Retinal pigment epithelial cell (primary cell): ENCODE measurements at regions not wholly inside any gene's neighbourhood (a gene's known extent, or its start where the extent isn't known, plus 50 kb on each side); places are given as distances from the start of the nearest gene placed in this dataset.

Source experiments
- DNase-seq: peaks from one replicate; pipeline ENCODE4 v3.0.0-alpha.2; 2010; ENCODE audit warnings: low read depth
- H3K4me3 ChIP-seq: 2 replicates; pipeline ENCODE4 v1.5.1; 2011; ENCODE audit warnings: mild to moderate bottlenecking, low read length, control low read depth, moderate library complexity
- CTCF ChIP-seq: conservative IDR thresholded peaks from 2 replicates; pipeline ENCODE4 v1.5.1; 2011; ENCODE audit warnings: low read depth, low read length, control low read depth, inconsistent platforms

- no peak for DNase-seq
- no peak for TF ChIP-seq CTCF
- H3K4me3 ChIP-seq: no peak overlapping the region
Observed at GRCh38 chr14:82830596-82830995, 1296.9 kb upstream of the SEL1L start.

- no peak overlapping the region for H3K4me3 ChIP-seq
- no peak for DNase-seq
- no peak for TF ChIP-seq CTCF
Observed at GRCh38 chr14:82836256-82836950, 1302.8 kb upstream of the SEL1L start.

- no peak for DNase-seq
- no peak for TF ChIP-seq CTCF
- no peak overlapping the region for H3K4me3 ChIP-seq
Observed at GRCh38 chr14:82837611-82838140, 1304.0 kb upstream of the SEL1L start.

- H3K4me3 ChIP-seq: no peak overlapping the region
- no peak for DNase-seq
- TF ChIP-seq CTCF: no peak
Observed at GRCh38 chr14:82850576-82850975, 1316.9 kb upstream of the SEL1L start.

- TF ChIP-seq CTCF: no peak
- DNase-seq: no peak
- no peak overlapping the region for H3K4me3 ChIP-seq
Observed at GRCh38 chr14:82854131-82854530, 1320.5 kb upstream of the SEL1L start.

GRCh38 chr14:82854901-82855300 lies 1321.2 kb upstream of the SEL1L start:
- TF ChIP-seq CTCF: no peak
- H3K4me3 ChIP-seq: no peak overlapping the region
- peak; percentile 39 for DNase-seq

GRCh38 chr14:82855912-82856391 lies 1322.3 kb upstream of the SEL1L start:
- DNase-seq: peak; percentile 87
- H3K4me3 ChIP-seq: no peak overlapping the region
- TF ChIP-seq CTCF: peak; percentile 59
